ENCODE measurements at regions not wholly inside any gene's neighbourhood (a gene's known extent, or its start where the extent isn't known, plus 50 kb on each side); places are given as distances from the start of the nearest gene placed in this dataset.

- H3K9ac ChIP-seq (ENCODE audit: low read length) = no peak overlapping the region
- BruUV-seq (replicated peaks) = no TSS peak
- H3K79me2 ChIP-seq (ENCODE audit: insufficient read depth, low read length) = no peaks in the 10 kb centered on the region
- no peaks in the 10 kb centered on the region for H3K9me2 ChIP-seq (ENCODE audit: insufficient read depth)
- no peaks in the 10 kb centered on the region for H3K27me3 ChIP-seq (ENCODE audit: insufficient read depth, low read length)
- no peak overlapping the region for H3K4me3 ChIP-seq (replicated peaks in 1 of 2; ENCODE audit: low read depth in 1 of 2, low read length in 2 of 2)
- CTCF ChIA-PET = no interaction called here
- ATAC-seq = no peak
- RAD21 ChIA-PET (ENCODE audit: low non-redundant PET in 1 of 2, low total read pairs in 2 of 2, uncharacterized antibody in 2 of 2, unreplicated experiment in 2 of 2) = no interaction called here
- no peaks in the 10 kb centered on the region for H4K20me1 ChIP-seq (ENCODE audit: insufficient read depth)
- intact Hi-C loops (cut with micrococcal nuclease) = no loop called here
- POLR2A ChIA-PET = no interaction called here
- TF ChIP-seq ELF1 (IDR thresholded peaks at IDR 0.05; ENCODE audit: borderline replicate concordance, low read depth) (no peak), CEBPB (IDR thresholded peaks at IDR 0.05; ENCODE audit: low read depth) (no peak)
- H3K27ac ChIP-seq (ENCODE audit: low read depth, low read length) = no peak overlapping the region
- H2AFZ ChIP-seq (ENCODE audit: low read depth, low read length, poor library complexity, severe bottlenecking) = no peak overlapping the region
- no peaks in the 10 kb centered on the region for H3K36me3 ChIP-seq (ENCODE audit: control insufficient read depth in 1 of 2, insufficient read depth in 2 of 2, low read length in 2 of 2)
- H3K9me3 ChIP-seq (ENCODE audit: control insufficient read depth in 1 of 2, insufficient read depth in 1 of 2, low read depth in 1 of 2, low read length in 2 of 2) = no peaks in the 10 kb centered on the region
- no peak overlapping the region for H3K4me2 ChIP-seq (ENCODE audit: low read length)
- H3K4me1 ChIP-seq (ENCODE audit: control insufficient read depth in 1 of 2, insufficient read depth in 2 of 2, low read length in 2 of 2) = no peaks in the 10 kb centered on the region
- DNase-seq (ENCODE audit: low read depth, low spot score) = no peak
Measured at GRCh38 chr5:154646745-154647113, 108.4 kb upstream of the LARP1 start.

DNA sequence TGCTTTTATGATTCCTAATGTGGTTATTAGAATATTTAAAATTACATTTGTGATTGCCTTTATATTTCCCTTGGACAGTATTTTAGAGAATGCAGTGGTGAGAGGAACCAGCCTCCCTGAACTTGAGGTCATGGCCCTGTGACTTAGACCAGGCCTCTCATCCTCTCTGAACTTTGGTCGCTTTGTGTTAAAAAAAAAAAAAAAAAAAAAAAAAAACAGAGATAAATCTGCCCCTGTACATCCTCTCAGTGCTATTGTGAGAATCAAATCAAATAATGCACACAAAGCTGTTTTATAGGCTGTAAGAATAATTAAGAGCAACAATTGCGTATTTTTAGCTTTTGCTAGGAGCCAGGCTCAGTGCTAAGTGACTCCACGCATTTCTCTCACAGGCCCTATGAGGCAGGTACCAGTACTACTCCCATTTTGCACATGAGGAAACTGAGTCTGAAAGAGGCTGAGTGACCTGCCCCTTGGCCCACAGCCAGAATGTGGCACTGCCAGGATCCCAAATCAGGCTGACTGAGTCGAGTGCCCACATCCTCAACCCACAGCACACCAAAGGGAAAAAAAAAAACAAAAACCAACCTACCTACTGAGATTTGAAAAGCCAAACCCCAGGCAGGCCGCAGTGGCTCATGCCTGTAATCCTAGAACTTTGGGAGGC, 110.3 kb upstream of the LARP1 start:
- ATAC-seq = no peak
- RAD21 ChIA-PET (ENCODE audit: low non-redundant PET in 1 of 2, low total read pairs in 2 of 2, uncharacterized antibody in 2 of 2, unreplicated experiment in 2 of 2) = no interaction called here
- CTCF ChIA-PET = no interaction called here
- TF ChIP-seq SP1 (IDR thresholded peaks at IDR 0.05; ENCODE audit: low read depth) (no peak), ZFX (IDR thresholded peaks at IDR 0.05) (no peak), YY1 (IDR thresholded peaks at IDR 0.05; ENCODE audit: extremely low read depth, insufficient replicate concordance, low read depth, low read length) (no peak), POLR2A (IDR thresholded peaks at IDR 0.05; ENCODE audit: borderline replicate concordance, extremely low read depth, insufficient read depth, insufficient read length) (no peak), ZBTB33 (IDR thresholded peaks at IDR 0.05; ENCODE audit: extremely low read depth, insufficient replicate concordance, low read length) (no peak), ATF3 (IDR thresholded peaks at IDR 0.05) (no peak), ZNF274 (IDR thresholded peaks at IDR 0.05; ENCODE audit: low read depth, low read length) (no peak), EGR1 (IDR thresholded peaks at IDR 0.05; ENCODE audit: low read depth) (no peak), EZH2phosphoT487 (IDR thresholded peaks at IDR 0.05; ENCODE audit: borderline replicate concordance) (no peak), TCF7L2 (IDR thresholded peaks at IDR 0.05; ENCODE audit: borderline replicate concordance, extremely low read depth, insufficient read depth, insufficient read length) (no peak), EZH2 (IDR thresholded peaks at IDR 0.05) (no peak), ELF1 (IDR thresholded peaks at IDR 0.05; ENCODE audit: borderline replicate concordance, low read depth) (no peak), JUND (IDR thresholded peaks at IDR 0.05) (no peak), POLR2AphosphoS5 (IDR thresholded peaks at IDR 0.05; ENCODE audit: low read depth, low read length) (no peak), SRF (IDR thresholded peaks at IDR 0.05; ENCODE audit: low read depth) (no peak), FOSL1 (IDR thresholded peaks at IDR 0.05; ENCODE audit: low read depth) (no peak)
- TF ChIP-seq, protein P1, sequence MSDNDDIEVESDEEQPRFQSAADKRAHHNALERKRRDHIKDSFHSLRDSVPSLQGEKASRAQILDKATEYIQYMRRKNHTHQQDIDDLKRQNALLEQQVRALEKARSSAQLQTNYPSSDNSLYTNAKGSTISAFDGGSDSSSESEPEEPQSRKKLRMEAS (IDR thresholded peaks at IDR 0.05) = no peak

More for the DNA sequence above, 110.3 kb upstream of the LARP1 start:
- DNase-seq (ENCODE audit: low read depth, low spot score) = no peak
- Histone ChIP-seq H3K4me2 (ENCODE audit: low read length) (no peak overlapping the region), H3K27ac (ENCODE audit: low read depth, low read length) (no peak overlapping the region), H2AFZ (ENCODE audit: low read depth, low read length, poor library complexity, severe bottlenecking) (no peak overlapping the region), H3K9me2 (ENCODE audit: insufficient read depth) (no peaks in the 10 kb centered on the region), H3K36me3 (ENCODE audit: control insufficient read depth in 1 of 2, insufficient read depth in 2 of 2, low read length in 2 of 2) (no peaks in the 10 kb centered on the region), H4K20me1 (ENCODE audit: insufficient read depth) (no peaks in the 10 kb centered on the region), H3K79me2 (ENCODE audit: insufficient read depth, low read length) (no peaks in the 10 kb centered on the region), H3K4me3 (replicated peaks in 1 of 2; ENCODE audit: low read depth in 1 of 2, low read length in 2 of 2) (no peak overlapping the region), H3K9ac (ENCODE audit: low read length) (no peak overlapping the region), H3K27me3 (ENCODE audit: insufficient read depth, low read length) (no peaks in the 10 kb centered on the region), H3K9me3 (ENCODE audit: control insufficient read depth in 1 of 2, insufficient read depth in 1 of 2, low read depth in 1 of 2, low read length in 2 of 2) (no peaks in the 10 kb centered on the region), H3K4me1 (ENCODE audit: control insufficient read depth in 1 of 2, insufficient read depth in 2 of 2, low read length in 2 of 2) (no peaks in the 10 kb centered on the region)
- POLR2A ChIA-PET = no interaction called here
- intact Hi-C loops (cut with micrococcal nuclease) = no loop called here
- BruUV-seq (replicated peaks) = no TSS peak
